Endothelial cell of umbilical vein (primary cell): ENCODE measurements at regions not wholly inside any gene's neighbourhood (a gene's known extent, or its start where the extent isn't known, plus 50 kb on each side); places are given as distances from the start of the nearest gene placed in this dataset.

ENCODE experiments used
- BruUV-seq: library from RNA; stranded (reverse); fragments of 400-500 nt; replicated peaks from 2 replicates; lab custom pipeline; 2021; lab: Mats Ljungman, UMichigan
- CTCF ChIA-PET: fragments of 300-600, 350-600 bp; sonication (Branson Sonifier 250); formaldehyde crosslinking; loops from one replicate; lab custom pipeline; 2021; ENCODE audit warnings: antibody characterized with exemption, inconsistent platforms; lab: Charles Lee
- POLR2A ChIA-PET: fragments of 300-600, 350-600 bp; sonication (Branson Sonifier 250); formaldehyde crosslinking; loops from one replicate; lab custom pipeline; 2021; ENCODE audit warnings: antibody characterized with exemption, inconsistent platforms; lab: Charles Lee
- DNase-seq: peaks from one replicate; pipeline ENCODE4 v3.0.0-alpha.2; 2011; ENCODE audit warnings: low read depth, low spot score
- FAIRE-seq: peaks from 2 replicates; lab custom pipeline; 2011; peaks lifted over from hg19 to GRCh38; lab: Jason Lieb, UNC
- H2AFZ ChIP-seq: 2 replicates; pipeline ENCODE4 v1.6.0; 2012; ENCODE audit warnings: low read depth, low read length, control low read depth, inconsistent platforms
- H3K27ac ChIP-seq: 2 replicates; pipeline ENCODE4 v1.5.1; 2011; ENCODE audit warnings: low read depth, mild to moderate bottlenecking, control low read depth, low read length, moderate library complexity; ENCODE audit not compliant: insufficient read depth
- H3K27me3 ChIP-seq, 2 experiments: 2 replicates each; pipeline versions ENCODE4 v1.6.0 to v1.6.1; 2011; ENCODE audit warnings: low read length in 2 of 2, mixed read lengths in 1 of 2; ENCODE audit not compliant: control insufficient read depth in 2 of 2, insufficient read depth in 2 of 2
- H3K36me3 ChIP-seq, 2 experiments: 2 replicates in 1 of 2; 3 replicates in 1 of 2; pipeline ENCODE4 v1.5.1; 2011; ENCODE audit warnings: low read length in 2 of 2, mild to moderate bottlenecking in 1 of 2, moderate library complexity in 1 of 2; ENCODE audit not compliant: control insufficient read depth in 2 of 2, insufficient read depth in 2 of 2; ENCODE audit errors: extremely low read depth in 1 of 2
- H3K4me1 ChIP-seq: 3 replicates; pipeline ENCODE4 v1.5.1; 2011; ENCODE audit warnings: mild to moderate bottlenecking, low read length; ENCODE audit not compliant: control insufficient read depth, insufficient read depth; ENCODE audit errors: extremely low read depth
- H3K4me2 ChIP-seq: 2 replicates; pipeline ENCODE4 v1.6.1; 2011; ENCODE audit warnings: low read length, control low read depth, mixed read lengths; ENCODE audit not compliant: insufficient read depth
- H3K4me3 ChIP-seq, 3 experiments: fragments of 200-600 bp in 1 of 3; sonication (generic), shearing (Covaris generic) in 1 of 3; replicated peaks in 1 of 3; 2 replicates each; pipeline ENCODE4 v1.5.1; 2011 to 2016; ENCODE audit warnings: control low read depth in 3 of 3, low read length in 3 of 3, mild to moderate bottlenecking in 2 of 3, inconsistent platforms in 1 of 3, low read depth in 1 of 3, moderate library complexity in 1 of 3; ENCODE audit not compliant: insufficient read depth in 1 of 3
- H3K79me2 ChIP-seq: 2 replicates; pipeline ENCODE4 v1.6.0; 2012; ENCODE audit warnings: low read length, inconsistent platforms; ENCODE audit not compliant: control insufficient read depth, insufficient read depth
- H3K9ac ChIP-seq: replicated peaks from 2 replicates; pipeline ENCODE3; 2011; ENCODE audit warnings: low read length, control low read depth; ENCODE audit not compliant: insufficient read depth; ENCODE audit errors: extremely low read depth
- H3K9me1 ChIP-seq: replicated peaks from 3 replicates; pipeline ENCODE4 v1.6.0; 2011; ENCODE audit warnings: mild to moderate bottlenecking, low read length; ENCODE audit not compliant: control insufficient read depth, insufficient read depth; ENCODE audit errors: extremely low read depth
- H3K9me3 ChIP-seq: replicated peaks from 2 replicates; pipeline ENCODE4 v1.5.1; 2012; ENCODE audit warnings: low read length, inconsistent platforms; ENCODE audit not compliant: control insufficient read depth, insufficient read depth
- H4K20me1 ChIP-seq: replicated peaks from 2 replicates; pipeline ENCODE3; 2011; ENCODE audit warnings: mild to moderate bottlenecking, low read length; ENCODE audit not compliant: control insufficient read depth, insufficient read depth; ENCODE audit errors: extremely low read depth
- CTCF ChIP-seq, 2 donors: IDR thresholded peaks; 1 replicate in 1 of 2; 2 replicates in 1 of 2; pipeline ENCODE4 v1.5.1; 2011; ENCODE audit warnings: low read length in 2 of 2, mild to moderate bottlenecking in 2 of 2, moderate library complexity in 2 of 2, control low read depth in 1 of 2, inconsistent platforms in 1 of 2, low read depth in 1 of 2; ENCODE audit not compliant: insufficient read depth in 1 of 2; ENCODE audit errors: extremely low read depth in 1 of 2
- EZH2 ChIP-seq: IDR thresholded peaks from 2 replicates; pipeline ENCODE4 v1.6.1; 2012; ENCODE audit warnings: borderline replicate concordance, low read depth, mild to moderate bottlenecking, moderate library complexity, low read length, inconsistent platforms; ENCODE audit not compliant: severe bottlenecking
- GATA2 ChIP-seq: IDR thresholded peaks from 2 replicates; pipeline ENCODE4 v1.7.0; 2011; ENCODE audit warnings: low read depth, mild to moderate bottlenecking, moderate library complexity, mixed read lengths, low read length; ENCODE audit not compliant: insufficient read length, insufficient read depth
- JUN ChIP-seq: IDR thresholded peaks from 2 replicates; pipeline ENCODE4 v1.6.1; 2011; ENCODE audit warnings: borderline replicate concordance, low read depth; ENCODE audit not compliant: insufficient read length, insufficient read depth
- MAX ChIP-seq: IDR thresholded peaks from 2 replicates; pipeline ENCODE4 v1.6.1; 2011; ENCODE audit not compliant: insufficient read depth, insufficient read length
- MYC ChIP-seq: IDR thresholded peaks from one replicate; pipeline ENCODE4 v1.6.1; 2011; ENCODE audit warnings: mild to moderate bottlenecking, low read depth, low read length
- POLR2A ChIP-seq: IDR thresholded peaks from 2 replicates; pipeline ENCODE4 v1.6.1; 2012; ENCODE audit warnings: low read depth, mild to moderate bottlenecking, control low read depth, low read length
- POLR2AphosphoS5 ChIP-seq: IDR thresholded peaks from 2 replicates; pipeline ENCODE4 v1.6.1; 2012; ENCODE audit warnings: low read depth, mild to moderate bottlenecking, control low read depth, low read length, moderate library complexity; ENCODE audit not compliant: insufficient read depth
- dilution Hi-C: fragments of 300-500 bp; cut with MboI; formaldehyde crosslinking; loops from one replicate; pipeline ENCODE4 v1.15.0; 2019; ENCODE audit warnings: low sequenced_read_pairs; ENCODE audit not compliant: extremely low pct_ligation_motif_present
- intact Hi-C: fragments of 100-400 bp; cut with micrococcal nuclease; formaldehyde crosslinking; loops from one replicate; pipeline ENCODE4 v1.10.0; 2022

- no TSS peak for BruUV-seq
- no peaks in the 10 kb centered on the region for H4K20me1 ChIP-seq
- FAIRE-seq: no peak
- H3K27ac ChIP-seq: no peak overlapping the region
- no peaks in the 10 kb centered on the region for H3K4me1 ChIP-seq
- no peaks in the 10 kb centered on the region for H3K9me1 ChIP-seq
- dilution Hi-C loops (no loop called here), intact Hi-C loops (loop anchor here (5.0 kb wide), 1 partner anchor 1447 kb away; the partner anchor contains the start of gene NDST3)
- CTCF ChIA-PET: no interaction called here
- H3K27me3 ChIP-seq: no peaks in the 10 kb centered on the region
- DNase-seq: peak; percentile 5
- H3K9ac ChIP-seq: no peak overlapping the region
- H3K9me3 ChIP-seq: no peaks in the 10 kb centered on the region
- H3K36me3 ChIP-seq: no peaks in the 10 kb centered on the region
- H3K79me2 ChIP-seq: no peaks in the 10 kb centered on the region
- POLR2A ChIA-PET: no interaction called here
- H3K4me3 ChIP-seq: no peak overlapping the region
- TF ChIP-seq POLR2A: no peak
- TF ChIP-seq CTCF (IDR thresholded peaks at IDR 0.05; ENCODE audit: extremely low read depth in 1 of 2, insufficient read depth in 1 of 2, low read depth in 1 of 2, low read length in 2 of 2): no peak
- TF ChIP-seq MYC: no peak
- no peak for TF ChIP-seq EZH2
- no peak for TF ChIP-seq POLR2AphosphoS5
- no peak for TF ChIP-seq JUN
- no peak for TF ChIP-seq MAX
- no peak for TF ChIP-seq GATA2
- H2AFZ ChIP-seq: no peak overlapping the region
- no peak overlapping the region for H3K4me2 ChIP-seq
Observed at GRCh38 chr4:116585246-116585645, 500.1 kb downstream of the TRAM1L1 start.
